ENCODE measurements at regions not wholly inside any gene's neighbourhood (a gene's known extent, or its start where the extent isn't known, plus 50 kb on each side); places are given as distances from the start of the nearest gene placed in this dataset.

GRCh38 chr1:69284508-69284907, 283.2 kb upstream of the LRRC7 start:
- H3K4me3 ChIP-seq: no peak overlapping the region
- no peaks in the 10 kb centered on the region for H3K9me3 ChIP-seq
- 77 to 87% methylated on average over 1 of the region's 1 CpG for whole genome bisulfite sequencing, 2 donors
- TF ChIP-seq EP300 (IDR thresholded peaks at IDR 0.05) (no peak), POLR2A (IDR thresholded peaks at IDR 0.05) (no peak), POLR2AphosphoS5 (IDR thresholded peaks at IDR 0.05) (no peak), CTCF (IDR thresholded peaks at IDR 0.05) (no peak)
- intact Hi-C loops (cut with DNase I): no loop called here
- H3K4me1 ChIP-seq: peaks cover 0 to 9% (median 0%) of the 10 kb centered on the region in 4 donors
- no peak overlapping the region for H3K27ac ChIP-seq
- no peaks in the 10 kb centered on the region for H3K36me3 ChIP-seq
- no peaks in the 10 kb centered on the region for H3K27me3 ChIP-seq
- DNase-seq: no peak

GRCh38 chr1:69288416-69288815, 279.3 kb upstream of the LRRC7 start:
- no peaks in the 10 kb centered on the region for H3K27me3 ChIP-seq
- H3K4me1 ChIP-seq: peaks cover 0 to 5% (median 0%) of the 10 kb centered on the region in 4 donors
- H3K27ac ChIP-seq: no peak overlapping the region
- TF ChIP-seq EP300 (IDR thresholded peaks at IDR 0.05) (no peak), CTCF (IDR thresholded peaks at IDR 0.05) (no peak), POLR2AphosphoS5 (IDR thresholded peaks at IDR 0.05) (no peak), POLR2A (IDR thresholded peaks at IDR 0.05) (no peak)
- intact Hi-C loops (cut with DNase I): no loop called here
- no peak overlapping the region for H3K4me3 ChIP-seq
- H3K36me3 ChIP-seq: no peaks in the 10 kb centered on the region
- no peak for DNase-seq
- H3K9me3 ChIP-seq: no peaks in the 10 kb centered on the region
- WGBS, 2 donors: 85 to 91% methylated on average over 5 of the region's 5 CpGs

GRCh38 chr1:69290291-69290690, 277.4 kb upstream of the LRRC7 start:
- H3K27me3 ChIP-seq: no peaks in the 10 kb centered on the region
- WGBS, 2 donors: 37 to 52% methylated on average over 1 of the region's 1 CpG
- TF ChIP-seq EP300 (IDR thresholded peaks at IDR 0.05) (no peak), CTCF (IDR thresholded peaks at IDR 0.05) (no peak), POLR2A (IDR thresholded peaks at IDR 0.05) (no peak), POLR2AphosphoS5 (IDR thresholded peaks at IDR 0.05) (no peak)
- no peak overlapping the region for H3K27ac ChIP-seq
- H3K9me3 ChIP-seq: no peaks in the 10 kb centered on the region
- H3K4me3 ChIP-seq: no peak overlapping the region
- no peak for DNase-seq
- H3K4me1 ChIP-seq: no peaks in the 10 kb centered on the region
- intact Hi-C loops (cut with DNase I): no loop called here
- no peaks in the 10 kb centered on the region for H3K36me3 ChIP-seq

GRCh38 chr1:69291541-69291940, 276.2 kb upstream of the LRRC7 start:
- TF ChIP-seq POLR2AphosphoS5 (IDR thresholded peaks at IDR 0.05): no peak
- no peak for TF ChIP-seq EP300 (IDR thresholded peaks at IDR 0.05)
- TF ChIP-seq CTCF (IDR thresholded peaks at IDR 0.05): no peak
- TF ChIP-seq POLR2A (IDR thresholded peaks at IDR 0.05): no peak
- Histone ChIP-seq H3K27me3 (no peaks in the 10 kb centered on the region), H3K36me3 (no peaks in the 10 kb centered on the region), H3K9me3 (no peaks in the 10 kb centered on the region), H3K27ac (no peak overlapping the region), H3K4me1 (no peaks in the 10 kb centered on the region), H3K4me3 (no peak overlapping the region)
- intact Hi-C loops (cut with DNase I): no loop called here
- 54 to 76% methylated on average over 4 of the region's 4 CpGs for WGBS, 2 donors
- no peak for DNase-seq

DNA sequence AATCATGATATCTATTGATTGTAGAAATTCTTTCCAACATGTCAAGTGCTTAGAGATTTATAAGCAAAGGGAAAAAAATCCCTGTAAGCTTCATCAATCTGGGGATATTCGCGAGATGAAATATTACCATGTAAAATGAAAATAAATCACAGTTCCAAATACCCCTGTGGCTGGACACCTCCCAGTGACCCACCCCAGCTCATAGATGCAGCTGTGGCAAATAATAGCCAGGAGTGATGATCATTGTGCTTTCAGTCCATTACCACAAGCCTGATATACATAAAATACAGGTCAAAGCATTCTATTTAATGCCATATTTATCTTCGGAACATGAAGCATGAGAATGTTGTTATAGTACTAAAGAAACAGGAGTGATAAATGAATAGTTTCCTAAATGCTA, 274.9 kb upstream of the LRRC7 start:
- TF ChIP-seq CTCF (IDR thresholded peaks at IDR 0.05) (no peak), EP300 (IDR thresholded peaks at IDR 0.05) (no peak), POLR2A (IDR thresholded peaks at IDR 0.05) (no peak)
- no peaks in the 10 kb centered on the region for H3K9me3 ChIP-seq
- 95 to 98% methylated on average over 3 of the region's 3 CpGs for WGBS, 2 donors
- no peak for DNase-seq
- no peaks in the 10 kb centered on the region for H3K4me1 ChIP-seq
- no peaks in the 10 kb centered on the region for H3K36me3 ChIP-seq
- no peak overlapping the region for H3K4me3 ChIP-seq
- H3K27me3 ChIP-seq: no peaks in the 10 kb centered on the region
- H3K27ac ChIP-seq: no peak overlapping the region
- intact Hi-C loops (cut with DNase I): no loop called here

Data from sigmoid colon (tissue), 6 donors.